ENCODE measurements at regions not wholly inside any gene's neighbourhood (a gene's known extent, or its start where the extent isn't known, plus 50 kb on each side); places are given as distances from the start of the nearest gene placed in this dataset.

GRCh38 chr2:89834306-89834705 lies 1142.8 kb downstream of the RPIA start:
- TF ChIP-seq CTCF (IDR thresholded peaks at IDR 0.05) (no peak), POLR2AphosphoS5 (IDR thresholded peaks at IDR 0.05) (no peak), POLR2A (IDR thresholded peaks at IDR 0.05) (no peak)

Measured in stomach (tissue), 4 donors.